SW480 (cell line): ENCODE measurements at regions not wholly inside any gene's neighbourhood (a gene's known extent, or its start where the extent isn't known, plus 50 kb on each side); places are given as distances from the start of the nearest gene placed in this dataset.
"Not testable (repeated sequence)": the region's sequence is repeated elsewhere in the genome, so short reads cannot be mapped to it uniquely, and the experiment has no call there.

Experiments
- DNase-seq: peaks from one replicate; pipeline ENCODE4 v3.0.0-alpha.2; 2016; ENCODE audit warnings: low spot score

GRCh38 chr21:27058673-27059605 is 92.1 kb upstream of the ADAMTS5 start:
- DNase-seq, result no peak

DNA sequence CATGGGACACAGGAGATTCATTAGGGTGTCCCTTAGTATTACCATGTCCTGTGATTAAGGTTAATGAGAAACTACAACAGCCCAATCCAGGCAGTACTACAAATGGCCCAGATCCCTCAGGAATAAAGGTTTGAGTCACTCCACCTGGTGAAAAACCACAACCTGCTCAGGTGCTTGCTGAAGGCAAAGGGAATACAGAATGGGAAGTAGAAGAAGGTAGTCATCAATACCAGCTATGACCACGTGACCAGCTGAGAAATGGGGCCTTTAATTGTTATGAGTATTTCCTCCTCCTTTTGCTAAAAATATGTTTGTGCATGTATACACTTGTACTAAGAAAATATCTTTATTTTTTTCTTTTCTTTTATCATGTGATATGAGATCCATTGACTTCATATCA is 91.1 kb upstream of the ADAMTS5 start:
- DNase-seq, result no peak

DNA sequence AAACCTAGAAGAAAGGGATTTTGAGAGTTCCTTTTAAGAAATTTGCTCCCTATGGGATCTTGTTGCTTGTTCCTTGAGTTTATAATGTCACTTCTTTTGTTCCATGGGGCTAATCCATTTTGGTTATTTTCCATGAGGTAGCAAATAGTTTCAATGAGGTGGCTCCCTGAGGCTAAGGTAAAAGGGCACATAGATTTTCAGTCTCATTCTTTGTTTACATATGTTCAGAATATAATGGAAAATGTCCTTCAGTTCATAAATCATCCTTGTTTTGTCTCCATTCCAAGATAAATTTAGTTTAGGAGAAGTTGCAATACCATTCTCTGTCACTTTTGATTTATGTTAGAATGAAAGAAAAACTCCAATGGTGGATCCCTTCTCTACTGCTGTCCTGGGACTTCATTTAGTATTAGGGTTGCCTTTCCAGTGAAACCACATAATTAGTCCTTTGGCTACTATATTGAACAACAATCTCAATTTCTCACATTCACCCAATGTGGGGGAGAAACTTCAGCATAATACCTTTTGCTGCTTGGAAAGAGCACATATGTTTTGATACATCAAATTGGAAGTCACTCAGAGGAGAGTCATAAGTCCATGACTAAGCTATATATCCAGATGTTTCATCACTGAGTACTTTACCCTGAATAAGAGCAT is 80.9 kb upstream of the ADAMTS5 start:
- no peak for DNase-seq

DNA sequence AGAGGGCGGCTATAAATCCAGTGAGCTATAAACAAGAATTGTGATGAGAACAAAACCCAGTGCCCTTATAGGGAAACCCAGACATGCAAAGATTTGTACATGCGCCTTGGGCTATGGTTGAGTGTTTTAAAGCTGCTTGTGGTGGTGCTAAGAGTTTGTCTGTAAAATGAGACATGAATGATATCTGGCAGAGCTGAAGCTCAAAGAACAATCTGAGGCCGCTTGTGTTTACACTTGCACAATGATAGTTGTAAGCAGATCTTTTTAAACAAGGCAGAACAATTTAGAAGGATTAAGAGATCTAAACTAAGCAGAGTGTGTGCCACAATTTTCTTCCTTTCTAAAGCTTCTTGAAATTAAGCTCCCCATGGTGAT is 80.4 kb upstream of the ADAMTS5 start:
- no peak for DNase-seq

GRCh38 chr21:27045281-27045985 is 78.5 kb upstream of the ADAMTS5 start:
- DNase-seq, result no peak

- no peak for DNase-seq
Measured at GRCh38 chr21:27043377-27043776, 76.5 kb upstream of the ADAMTS5 start.

DNA sequence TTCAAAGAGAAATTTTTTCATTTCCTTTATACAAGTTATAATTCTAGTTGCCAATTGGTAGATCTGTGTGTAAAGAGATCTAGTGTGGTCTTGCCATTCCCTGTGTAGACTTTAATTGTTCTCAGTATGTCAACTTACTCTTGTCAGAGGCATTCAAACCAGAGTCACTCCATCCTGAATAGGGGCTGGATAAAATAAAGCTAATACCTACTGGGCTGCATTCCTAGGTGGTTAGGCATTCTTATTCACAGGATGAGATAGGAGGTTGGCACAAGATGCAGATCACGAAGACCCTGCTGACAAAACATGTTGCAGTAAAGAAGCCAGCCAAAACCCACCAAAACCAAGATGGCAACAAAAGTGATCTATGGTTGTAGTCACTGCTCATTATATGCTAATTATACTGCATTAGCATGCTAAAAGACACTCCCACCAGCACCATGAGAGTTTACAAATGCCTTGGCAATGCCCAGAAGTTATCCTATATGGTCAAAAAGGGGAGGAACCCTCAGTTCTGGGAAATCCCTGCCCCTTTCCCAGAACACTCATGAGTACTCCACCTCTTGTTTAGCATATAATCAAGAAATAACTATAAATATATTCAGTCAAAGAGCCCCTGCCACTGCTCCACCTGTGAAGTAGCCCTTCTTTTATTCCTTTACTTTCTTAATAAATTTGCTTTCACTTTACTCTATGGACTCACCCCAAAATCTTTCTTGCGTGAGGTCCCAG is 74.0 kb upstream of the ADAMTS5 start:
- DNase-seq, result no peak

DNA sequence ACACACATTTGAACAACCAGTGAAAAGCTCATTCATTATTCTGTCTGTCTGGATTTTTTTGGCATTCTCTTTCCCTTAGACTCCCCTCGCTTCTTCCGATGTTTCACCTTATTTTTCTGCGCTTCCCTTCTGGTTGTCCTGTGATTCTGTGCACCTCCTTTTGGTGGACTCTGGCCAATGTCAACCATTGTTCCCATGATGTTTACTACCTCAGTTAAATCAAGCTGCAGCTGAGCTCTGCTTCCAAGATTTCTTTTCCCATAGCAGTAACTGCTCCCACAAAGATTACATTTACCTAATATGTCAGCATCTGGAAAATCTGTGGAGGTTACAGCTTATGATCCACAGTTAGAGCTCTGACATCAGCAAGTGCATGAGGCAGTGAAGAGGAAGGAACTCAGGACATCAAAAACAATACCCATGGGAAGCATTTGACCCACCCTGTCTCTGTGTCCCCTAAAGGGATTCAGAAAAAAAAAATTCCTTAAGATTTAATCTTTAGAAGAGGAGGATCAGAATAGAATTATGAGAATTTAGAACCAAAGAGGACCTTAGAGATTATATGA is 69.9 kb upstream of the ADAMTS5 start:
- no peak for DNase-seq

- no peak for DNase-seq
Measured at GRCh38 chr21:27035791-27036190, 68.9 kb upstream of the ADAMTS5 start.

GRCh38 chr21:27034796-27035195 is 67.9 kb upstream of the ADAMTS5 start:
- no peak for DNase-seq

DNA sequence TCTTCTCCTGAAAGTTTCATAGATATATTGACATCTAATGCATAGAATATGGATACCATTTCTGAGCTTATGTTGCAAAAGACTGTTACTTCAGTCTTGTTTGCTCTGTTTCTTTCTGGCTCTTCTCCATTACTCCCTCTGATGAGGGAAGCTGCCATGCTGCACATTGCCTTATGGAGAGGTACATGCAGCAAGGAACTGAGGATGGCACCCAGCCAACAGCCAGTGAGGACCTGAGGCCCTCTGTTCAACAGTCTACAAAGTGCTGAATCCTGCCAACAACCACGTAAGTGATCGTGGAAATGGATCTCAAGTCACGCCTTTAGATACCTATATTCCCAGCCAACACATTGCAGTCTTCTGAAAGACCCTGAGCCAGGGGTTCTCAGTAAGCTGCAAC is 66.6 kb upstream of the ADAMTS5 start:
- no peak for DNase-seq

- DNase-seq, result no peak
Measured at GRCh38 chr21:27026501-27026900, 59.6 kb upstream of the ADAMTS5 start.

GRCh38 chr21:27025708-27026107 is 58.8 kb upstream of the ADAMTS5 start:
- not testable (repeated sequence) for DNase-seq

GRCh38 chr21:27024971-27025370 is 58.1 kb upstream of the ADAMTS5 start:
- no peak for DNase-seq

GRCh38 chr21:27024301-27024700 is 57.4 kb upstream of the ADAMTS5 start:
- DNase-seq, result no peak

DNA sequence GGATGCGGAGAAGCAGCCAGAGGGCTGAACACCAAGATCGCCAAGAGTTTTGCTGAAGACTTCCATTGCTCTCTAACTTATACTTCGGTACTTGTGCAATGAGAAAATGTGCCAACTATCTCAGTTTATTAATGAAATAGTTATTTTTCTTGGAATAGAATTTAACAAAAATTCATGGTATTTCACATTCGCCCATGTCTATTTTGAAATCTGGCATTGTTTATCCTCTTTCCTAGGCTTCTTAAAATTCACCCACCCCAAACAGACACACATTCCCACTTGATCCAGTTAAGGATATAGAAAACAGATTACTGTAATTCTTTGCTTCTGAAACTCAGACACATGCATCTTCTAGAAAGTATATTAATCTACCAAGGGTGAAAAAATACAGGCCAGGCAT is 56.3 kb upstream of the ADAMTS5 start:
- no peak for DNase-seq

GRCh38 chr21:27021801-27022200 is 54.9 kb upstream of the ADAMTS5 start:
- no peak for DNase-seq

DNA sequence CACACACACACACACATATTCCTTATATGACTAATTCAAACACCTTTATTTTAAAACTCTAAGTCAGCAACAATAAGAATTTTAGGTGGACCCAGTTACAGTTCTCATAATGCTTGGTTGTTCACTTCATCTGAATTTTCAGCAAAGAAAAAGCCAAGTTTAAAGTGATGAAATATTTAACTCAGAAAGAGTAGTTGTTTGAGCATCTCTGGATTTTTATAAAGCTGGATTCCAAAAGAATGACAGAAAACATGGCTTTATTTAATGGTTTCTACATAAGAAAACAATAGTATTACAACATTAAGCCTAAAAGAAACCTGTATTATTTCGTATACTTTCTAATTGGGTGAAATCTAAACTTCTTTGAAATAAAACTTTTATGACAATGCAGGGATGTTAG is 54.2 kb upstream of the ADAMTS5 start:
- DNase-seq, result no peak

DNA sequence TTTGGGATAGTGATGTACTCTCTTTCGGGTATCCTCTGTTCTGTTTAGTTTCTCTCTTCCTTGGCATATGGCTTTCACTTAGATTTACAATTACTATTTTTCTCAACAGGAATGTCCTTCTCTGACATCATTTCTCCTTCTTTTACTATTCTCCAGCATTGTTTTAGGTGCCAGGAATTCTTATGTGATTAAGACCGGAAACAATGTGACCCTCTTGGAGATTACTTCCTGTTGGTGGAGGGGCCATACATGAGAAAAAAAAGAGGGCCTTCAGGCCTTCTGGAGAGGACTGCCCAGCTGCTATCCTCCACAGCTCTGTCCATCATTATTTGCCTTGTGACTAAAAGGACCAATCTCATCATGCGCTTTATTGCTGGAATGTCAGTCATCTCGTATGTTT is 50.4 kb upstream of the ADAMTS5 start:
- DNase-seq, result no peak
